Endodermal cell (in vitro differentiated cells): ENCODE measurements at regions not wholly inside any gene's neighbourhood (a gene's known extent, or its start where the extent isn't known, plus 50 kb on each side); places are given as distances from the start of the nearest gene placed in this dataset.

Experiments used
- DNase-seq: peaks from one replicate; pipeline ENCODE4 v3.0.0-alpha.2; 2017
- H3K27ac ChIP-seq: 2 replicates; pipeline ENCODE4 v1.5.1; 2013; ENCODE audit warnings: mild to moderate bottlenecking, low read depth, low read length, moderate library complexity
- H3K27me3 ChIP-seq: 2 replicates; pipeline ENCODE4 v1.6.1; 2013; ENCODE audit warnings: mild to moderate bottlenecking, low read length, moderate library complexity; ENCODE audit not compliant: insufficient read depth, control insufficient read depth, poor library complexity, severe bottlenecking
- H3K36me3 ChIP-seq: 2 replicates; pipeline ENCODE4 v1.7.0; 2013; ENCODE audit warnings: mild to moderate bottlenecking, low read length, moderate library complexity; ENCODE audit not compliant: control insufficient read depth, insufficient read depth
- H3K4me1 ChIP-seq: one replicate; pipeline ENCODE4 v1.7.0; 2013; ENCODE audit warnings: low read length; ENCODE audit not compliant: control insufficient read depth, insufficient read depth
- H3K4me3 ChIP-seq: 2 replicates; pipeline ENCODE4 v1.5.1; 2013; ENCODE audit warnings: mild to moderate bottlenecking, low read length, moderate library complexity
- H3K9ac ChIP-seq: 2 replicates; pipeline ENCODE4 v1.6.1; 2013; ENCODE audit warnings: mild to moderate bottlenecking, low read length, moderate library complexity; ENCODE audit not compliant: poor library complexity, severe bottlenecking; ENCODE audit errors: extremely low read depth
- H3K9me3 ChIP-seq: 2 replicates; pipeline ENCODE4 v1.6.1; 2013; ENCODE audit warnings: mild to moderate bottlenecking, low read length, moderate library complexity; ENCODE audit not compliant: control insufficient read depth
- H3K27ac Mint-ChIP-seq: 2 replicates; pipeline ENCODE4 v1.8.0; 2020; ENCODE audit warnings: mixed read lengths
- H3K27me3 Mint-ChIP-seq: 2 replicates; pipeline ENCODE4 v1.8.0; 2021; ENCODE audit warnings: mild to moderate bottlenecking, mixed read lengths; ENCODE audit not compliant: insufficient read depth
- H3K36me3 Mint-ChIP-seq: 2 replicates; pipeline ENCODE4 v1.8.0; 2020; ENCODE audit warnings: low read depth, mixed read lengths
- H3K4me1 Mint-ChIP-seq: 2 replicates; pipeline ENCODE4 v1.8.0; 2020; ENCODE audit warnings: mixed read lengths
- H3K4me3 Mint-ChIP-seq: 2 replicates; pipeline ENCODE4 v1.8.0; 2020; ENCODE audit warnings: mild to moderate bottlenecking, moderate library complexity, mixed read lengths
- H3K9me3 Mint-ChIP-seq: 2 replicates; pipeline ENCODE4 v1.8.0; 2020; ENCODE audit warnings: mild to moderate bottlenecking, mixed read lengths
- CTCF ChIP-seq: fragments of 200-600 bp; sonication (generic); conservative IDR thresholded peaks from 2 replicates; pipeline ENCODE4 v1.5.0; 2021; ENCODE audit warnings: antibody characterized with exemption, mild to moderate bottlenecking
- WGBS, 2 experiments: methylation state at CpG; one replicate each; pipeline versions ENCODE4 v1.1.5 to v1.1.7; 2013; ENCODE audit warnings: missing lambda C conversion rate in 2 of 2, mixed read lengths in 1 of 2; ENCODE audit not compliant: insufficient coverage in 1 of 2, insufficient read length in 1 of 2; 5-methylcytosine and 5-hydroxymethylcytosine counted together

GRCh38 chr2:20880221-20880771 lies 57.4 kb upstream of the LDAH start:
- Mint-ChIP-seq H3K27ac (no peak overlapping the region), H3K36me3 (no peaks in the 10 kb centered on the region), H3K4me1 (no peaks in the 10 kb centered on the region), H3K9me3 (peaks cover 31% of the 10 kb centered on the region), H3K4me3 (no peak overlapping the region), H3K27me3 (peaks cover 5% of the 10 kb centered on the region)
- H3K27ac ChIP-seq, result no peak overlapping the region
- H3K9ac ChIP-seq, result no peak overlapping the region
- peaks cover 18% of the 10 kb centered on the region for H3K9me3 ChIP-seq
- no peaks in the 10 kb centered on the region for H3K36me3 ChIP-seq
- peaks cover 5% of the 10 kb centered on the region for H3K4me1 ChIP-seq
- 70 to 73% methylated on average over 9 to 13 of the region's 13 CpGs for WGBS, 2 experiments
- H3K4me3 ChIP-seq, result no peak overlapping the region
- no peak for DNase-seq
- TF ChIP-seq CTCF, result no peak
- no peaks in the 10 kb centered on the region for H3K27me3 ChIP-seq

- H3K4me1 ChIP-seq, result peaks cover 5% of the 10 kb centered on the region
- Mint-ChIP-seq H3K36me3 (no peaks in the 10 kb centered on the region), H3K4me3 (no peak overlapping the region), H3K9me3 (peaks cover 25% of the 10 kb centered on the region), H3K27me3 (peaks cover 4% of the 10 kb centered on the region), H3K4me1 (no peaks in the 10 kb centered on the region), H3K27ac (no peak overlapping the region)
- 65 to 81% methylated on average over 4 to 5 of the region's 5 CpGs for WGBS, 2 experiments
- no peaks in the 10 kb centered on the region for H3K27me3 ChIP-seq
- H3K9ac ChIP-seq, result no peak overlapping the region
- no peaks in the 10 kb centered on the region for H3K36me3 ChIP-seq
- peaks cover 9% of the 10 kb centered on the region for H3K9me3 ChIP-seq
- no peak for TF ChIP-seq CTCF
- DNase-seq, result no peak
- no peak overlapping the region for H3K27ac ChIP-seq
- H3K4me3 ChIP-seq, result no peak overlapping the region
Observed at GRCh38 chr2:20879221-20879620, 56.3 kb upstream of the LDAH start.

- H3K27ac Mint-ChIP-seq, result no peak overlapping the region
- no peak for DNase-seq
Observed at GRCh38 chr2:20877960-20878359, 55.1 kb upstream of the LDAH start.

More at GRCh38 chr2:20877960-20878359, 55.1 kb upstream of the LDAH start:
- Mint-ChIP-seq H3K9me3 (peaks cover 25% of the 10 kb centered on the region), H3K4me3 (no peak overlapping the region), H3K36me3 (no peaks in the 10 kb centered on the region), H3K27me3 (peaks cover 8% of the 10 kb centered on the region), H3K4me1 (no peaks in the 10 kb centered on the region)
- no peak overlapping the region for H3K4me3 ChIP-seq
- H3K27me3 ChIP-seq, result no peaks in the 10 kb centered on the region
- TF ChIP-seq CTCF, result no peak
- 50% methylated on average over 1 of the region's 2 CpGs; no CpG with 5 or more reads in 1 of the 2 experiments for WGBS, 2 experiments
- peaks cover 2% of the 10 kb centered on the region for H3K4me1 ChIP-seq
- H3K27ac ChIP-seq, result no peak overlapping the region
- peaks cover 9% of the 10 kb centered on the region for H3K9me3 ChIP-seq
- H3K9ac ChIP-seq, result no peak overlapping the region
- H3K36me3 ChIP-seq, result no peaks in the 10 kb centered on the region
